HL-60 (cell line): ENCODE measurements at regions not wholly inside any gene's neighbourhood (a gene's known extent, or its start where the extent isn't known, plus 50 kb on each side); places are given as distances from the start of the nearest gene placed in this dataset.

Experiments
- DNase-seq, 2 experiments: peaks; one replicate each; pipeline ENCODE4 v3.0.0-alpha.2; 2010 to 2020; ENCODE audit warnings: low read depth in 1 of 2, low spot score in 1 of 2
- H3K27ac ChIP-seq: fragments of 250-450 bp; sonication (Bioruptor Pico); replicated peaks from 2 replicates; pipeline ENCODE4 v1.5.1; 2020; ENCODE audit warnings: mild to moderate bottlenecking, moderate library complexity
- H3K27me3 ChIP-seq: fragments of 250-450 bp; sonication (Bioruptor Pico); 2 replicates; pipeline ENCODE4 v1.5.1; 2021; ENCODE audit warnings: mild to moderate bottlenecking, moderate library complexity; ENCODE audit not compliant: insufficient read depth, poor library complexity, severe bottlenecking
- H3K4me3 ChIP-seq: replicated peaks from 2 replicates; pipeline ENCODE4 v1.5.1; 2011; ENCODE audit warnings: mild to moderate bottlenecking, control low read depth, low read length; ENCODE audit not compliant: insufficient read depth
- GABPA ChIP-seq: IDR thresholded peaks from 2 replicates; pipeline ENCODE4 v1.6.1; 2012; ENCODE audit warnings: low read depth
- POLR2AphosphoS5 ChIP-seq: IDR thresholded peaks from 2 replicates; pipeline ENCODE4 v1.6.1; 2012; ENCODE audit warnings: low read depth
- SPI1 ChIP-seq: IDR thresholded peaks from 2 replicates; pipeline ENCODE4 v1.6.1; 2012; ENCODE audit warnings: low read depth, mild to moderate bottlenecking, borderline replicate concordance
- TF ChIP-seq, protein P1 (sequence below): IDR thresholded peaks from 2 replicates; pipeline ENCODE4 v1.6.1; 2012; ENCODE audit warnings: low read depth; ENCODE audit not compliant: insufficient replicate concordance
- TF ChIP-seq, protein P2 (sequence below): IDR thresholded peaks from one replicate; pipeline ENCODE4 v1.5.1; 2011; ENCODE audit warnings: low read length, control low read depth, inconsistent platforms; ENCODE audit not compliant: insufficient read depth

DNA sequence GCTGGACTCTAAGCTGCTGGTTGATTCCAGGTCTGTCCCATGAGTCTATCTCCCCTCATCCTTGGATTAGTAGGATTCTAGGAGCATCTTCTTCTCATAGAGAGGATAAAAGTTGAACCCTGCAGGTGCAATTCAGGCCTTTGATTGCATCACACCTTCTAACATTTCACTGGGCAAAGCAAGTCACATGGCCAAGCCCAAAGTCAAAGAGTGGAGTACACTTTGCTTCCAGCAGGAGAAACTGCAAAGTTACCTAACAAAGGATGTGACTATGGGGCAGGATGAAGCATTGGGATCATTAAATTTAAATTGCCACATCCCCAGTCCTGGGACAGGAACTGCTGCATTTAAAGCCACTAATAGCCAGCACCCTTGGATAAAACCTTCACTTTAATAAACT is 51.0 kb upstream of the EGFLAM start:
- no peak for TF ChIP-seq SPI1
- no peak for TF ChIP-seq POLR2AphosphoS5
- no peak for TF ChIP-seq GABPA
- TF ChIP-seq, protein P1, sequence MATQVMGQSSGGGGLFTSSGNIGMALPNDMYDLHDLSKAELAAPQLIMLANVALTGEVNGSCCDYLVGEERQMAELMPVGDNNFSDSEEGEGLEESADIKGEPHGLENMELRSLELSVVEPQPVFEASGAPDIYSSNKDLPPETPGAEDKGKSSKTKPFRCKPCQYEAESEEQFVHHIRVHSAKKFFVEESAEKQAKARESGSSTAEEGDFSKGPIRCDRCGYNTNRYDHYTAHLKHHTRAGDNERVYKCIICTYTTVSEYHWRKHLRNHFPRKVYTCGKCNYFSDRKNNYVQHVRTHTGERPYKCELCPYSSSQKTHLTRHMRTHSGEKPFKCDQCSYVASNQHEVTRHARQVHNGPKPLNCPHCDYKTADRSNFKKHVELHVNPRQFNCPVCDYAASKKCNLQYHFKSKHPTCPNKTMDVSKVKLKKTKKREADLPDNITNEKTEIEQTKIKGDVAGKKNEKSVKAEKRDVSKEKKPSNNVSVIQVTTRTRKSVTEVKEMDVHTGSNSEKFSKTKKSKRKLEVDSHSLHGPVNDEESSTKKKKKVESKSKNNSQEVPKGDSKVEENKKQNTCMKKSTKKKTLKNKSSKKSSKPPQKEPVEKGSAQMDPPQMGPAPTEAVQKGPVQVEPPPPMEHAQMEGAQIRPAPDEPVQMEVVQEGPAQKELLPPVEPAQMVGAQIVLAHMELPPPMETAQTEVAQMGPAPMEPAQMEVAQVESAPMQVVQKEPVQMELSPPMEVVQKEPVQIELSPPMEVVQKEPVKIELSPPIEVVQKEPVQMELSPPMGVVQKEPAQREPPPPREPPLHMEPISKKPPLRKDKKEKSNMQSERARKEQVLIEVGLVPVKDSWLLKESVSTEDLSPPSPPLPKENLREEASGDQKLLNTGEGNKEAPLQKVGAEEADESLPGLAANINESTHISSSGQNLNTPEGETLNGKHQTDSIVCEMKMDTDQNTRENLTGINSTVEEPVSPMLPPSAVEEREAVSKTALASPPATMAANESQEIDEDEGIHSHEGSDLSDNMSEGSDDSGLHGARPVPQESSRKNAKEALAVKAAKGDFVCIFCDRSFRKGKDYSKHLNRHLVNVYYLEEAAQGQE, result no peak
- TF ChIP-seq, protein P2, sequence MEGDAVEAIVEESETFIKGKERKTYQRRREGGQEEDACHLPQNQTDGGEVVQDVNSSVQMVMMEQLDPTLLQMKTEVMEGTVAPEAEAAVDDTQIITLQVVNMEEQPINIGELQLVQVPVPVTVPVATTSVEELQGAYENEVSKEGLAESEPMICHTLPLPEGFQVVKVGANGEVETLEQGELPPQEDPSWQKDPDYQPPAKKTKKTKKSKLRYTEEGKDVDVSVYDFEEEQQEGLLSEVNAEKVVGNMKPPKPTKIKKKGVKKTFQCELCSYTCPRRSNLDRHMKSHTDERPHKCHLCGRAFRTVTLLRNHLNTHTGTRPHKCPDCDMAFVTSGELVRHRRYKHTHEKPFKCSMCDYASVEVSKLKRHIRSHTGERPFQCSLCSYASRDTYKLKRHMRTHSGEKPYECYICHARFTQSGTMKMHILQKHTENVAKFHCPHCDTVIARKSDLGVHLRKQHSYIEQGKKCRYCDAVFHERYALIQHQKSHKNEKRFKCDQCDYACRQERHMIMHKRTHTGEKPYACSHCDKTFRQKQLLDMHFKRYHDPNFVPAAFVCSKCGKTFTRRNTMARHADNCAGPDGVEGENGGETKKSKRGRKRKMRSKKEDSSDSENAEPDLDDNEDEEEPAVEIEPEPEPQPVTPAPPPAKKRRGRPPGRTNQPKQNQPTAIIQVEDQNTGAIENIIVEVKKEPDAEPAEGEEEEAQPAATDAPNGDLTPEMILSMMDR, result no peak
- Histone ChIP-seq H3K4me3 (no peak overlapping the region), H3K27ac (no peak overlapping the region), H3K27me3 (no peaks in the 10 kb centered on the region)
- no peak for DNase-seq

DNA sequence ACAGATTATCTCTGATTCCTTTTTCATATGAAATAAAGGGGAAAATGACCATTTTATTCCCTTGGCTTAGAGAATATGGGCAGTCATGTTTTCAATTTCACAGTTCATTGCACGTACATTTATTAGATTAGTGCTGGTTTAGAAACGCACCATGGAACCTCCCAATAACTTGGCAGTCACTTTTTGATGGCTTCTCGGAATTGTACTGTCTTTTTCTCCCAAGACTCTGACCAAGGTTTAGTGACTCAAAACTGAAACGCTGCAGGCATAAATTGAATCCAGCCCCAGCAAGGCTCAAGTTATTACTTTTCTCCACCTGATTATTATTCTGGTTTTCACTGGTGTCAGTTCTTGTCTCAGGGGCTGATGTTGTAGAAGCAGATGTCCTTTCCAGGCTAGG is 55.6 kb upstream of the EGFLAM start:
- no peak for DNase-seq
- no peak overlapping the region for H3K4me3 ChIP-seq
- no peak overlapping the region for H3K27ac ChIP-seq
- H3K27me3 ChIP-seq, result no peaks in the 10 kb centered on the region
- no peak for TF ChIP-seq GABPA

DNA sequence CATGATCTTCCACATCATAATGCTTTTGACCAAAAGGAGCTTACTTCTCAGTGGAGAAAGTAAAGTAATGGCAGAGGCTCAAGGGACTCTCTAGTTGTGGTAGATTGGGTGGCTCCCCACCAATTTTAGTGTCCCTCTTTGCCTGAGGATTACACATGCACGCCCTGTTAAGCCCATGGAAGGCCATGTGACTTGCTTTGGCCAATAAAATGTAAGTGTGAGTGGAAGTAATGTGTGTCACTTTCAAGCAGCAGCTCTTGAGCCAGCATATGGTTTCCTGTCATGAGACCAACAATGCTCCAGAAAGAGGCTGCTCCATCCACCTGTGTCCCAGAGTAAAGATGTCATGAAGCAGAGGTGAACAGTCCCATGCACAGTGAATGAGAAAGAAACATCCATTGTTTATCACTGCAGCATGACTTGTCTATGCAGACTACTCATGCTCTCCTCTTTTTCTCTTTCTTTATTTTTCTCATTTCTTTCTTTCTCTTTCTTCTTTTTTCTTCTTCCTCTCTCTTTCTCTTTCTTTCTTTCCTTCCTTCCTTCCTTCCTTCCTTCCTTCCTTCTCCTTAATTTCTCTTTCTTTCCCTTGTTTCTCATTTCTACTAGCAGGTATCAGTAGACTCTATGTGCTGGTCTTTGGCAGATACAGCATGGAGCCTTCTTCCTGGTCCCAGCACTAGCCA is 57.3 kb upstream of the EGFLAM start:
- TF ChIP-seq, protein P1, result no peak
- no peak for TF ChIP-seq POLR2AphosphoS5
- no peak for TF ChIP-seq SPI1
- TF ChIP-seq, protein P2, result no peak
- TF ChIP-seq GABPA, result no peak
- DNase-seq, result no peak
- H3K4me3 ChIP-seq, result no peak overlapping the region
- no peaks in the 10 kb centered on the region for H3K27me3 ChIP-seq
- H3K27ac ChIP-seq, result no peak overlapping the region

DNA sequence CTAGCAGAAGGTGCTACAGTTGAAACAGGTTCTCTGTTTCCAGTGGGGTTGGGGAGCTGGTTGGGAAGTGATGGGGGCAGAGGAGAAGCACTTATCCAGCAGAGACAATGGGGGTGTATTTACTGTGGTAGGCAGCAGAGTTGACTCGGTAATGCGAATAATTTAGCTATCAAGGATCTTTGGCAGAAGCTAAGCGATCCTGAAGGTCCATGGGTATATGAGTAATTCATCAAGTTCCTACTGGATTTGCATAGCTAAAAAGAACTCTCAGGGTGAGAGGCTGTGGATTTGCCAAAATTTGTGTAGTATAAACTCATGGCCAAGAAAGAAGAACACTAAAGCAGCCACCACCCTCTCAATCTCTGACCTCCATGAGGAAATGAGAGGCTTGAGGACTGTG is 61.2 kb upstream of the EGFLAM start:
- DNase-seq, result no peak
- Histone ChIP-seq H3K4me3 (no peak overlapping the region), H3K27ac (no peak overlapping the region), H3K27me3 (peaks cover 2% of the 10 kb centered on the region)
- TF ChIP-seq POLR2AphosphoS5 (no peak), GABPA (no peak), SPI1 (no peak)
- TF ChIP-seq, protein P1, result no peak
- TF ChIP-seq, protein P2, result no peak
